K562 (cell line): ENCODE measurements at regions not wholly inside any gene's neighbourhood (a gene's known extent, or its start where the extent isn't known, plus 50 kb on each side); places are given as distances from the start of the nearest gene placed in this dataset.

Source experiments
- ATAC-seq: fragments of 200-7000 bp; cut with Tn5 transposase; 3 replicates; pipeline ENCODE4 v1.9.1; 2020; ENCODE audit warnings: moderate library complexity
- BruUV-seq: library from RNA; stranded (reverse); fragments of 400-500 nt; replicated peaks from 2 replicates; lab custom pipeline; 2021; lab: Mats Ljungman, UMichigan
- CTCF ChIA-PET: fragments of 300-600 bp; formaldehyde crosslinking; extraction: SDS; loops from one replicate; lab custom pipeline; 2021; ENCODE audit warnings: low intra/inter-chr PET ratio; lab: Yijun Ruan, JAX
- POLR2A ChIA-PET: fragments of 300-600, 350-650 bp; sonication (Branson Sonifier 250); formaldehyde crosslinking; extraction: SDS; loops from one replicate; lab custom pipeline; 2021; ENCODE audit warnings: antibody characterized with exemption, inconsistent platforms; lab: Yijun Ruan, JAX
- DNase-seq, 4 experiments: peaks; one replicate each; pipeline versions ENCODE4 v3.0.0 to v3.0.0-alpha.2; 2011 to 2018; ENCODE audit warnings: low spot score in 3 of 4, mixed read lengths in 3 of 4; ENCODE audit errors: extremely low read depth in 1 of 4
- FAIRE-seq: peaks from 2 replicates; lab custom pipeline; 2011; peaks lifted over from hg19 to GRCh38; lab: Jason Lieb, UNC
- H2AFZ ChIP-seq: 2 replicates; pipeline ENCODE4 v1.6.0; 2011; ENCODE audit warnings: low read depth, low read length, control low read depth, inconsistent platforms
- H3K27ac ChIP-seq: fragments of 200-600 bp; 3 replicates; pipeline ENCODE4 v1.8.0; 2011; ENCODE audit warnings: low read depth, mild to moderate bottlenecking, control low read depth, inconsistent platforms, low read length, moderate library complexity, mixed read lengths; ENCODE audit errors: extremely low read depth
- H3K27me3 ChIP-seq, 2 experiments: fragments of 300-600 bp in 1 of 2; 2 replicates in 1 of 2; 3 replicates in 1 of 2; pipeline versions ENCODE4 v1.6.0 to v1.8.0; 2011; ENCODE audit warnings: inconsistent platforms in 2 of 2, low read length in 2 of 2, mild to moderate bottlenecking in 1 of 2, mixed read lengths in 1 of 2, moderate library complexity in 1 of 2; ENCODE audit not compliant: control insufficient read depth in 2 of 2, insufficient read depth in 2 of 2
- H3K36me3 ChIP-seq: fragments of 300-600 bp; 3 replicates; pipeline ENCODE4 v1.8.0; 2011; ENCODE audit warnings: mild to moderate bottlenecking, low read length, inconsistent platforms; ENCODE audit not compliant: control insufficient read depth, insufficient read depth
- H3K4me1 ChIP-seq, 2 experiments: fragments of 200-600 bp in 1 of 2; replicated peaks in 1 of 2; 2 replicates in 1 of 2; 3 replicates in 1 of 2; pipeline versions ENCODE4 v1.5.1 to v1.8.0; 2011; ENCODE audit warnings: inconsistent platforms in 2 of 2, low read length in 2 of 2, mild to moderate bottlenecking in 1 of 2, mixed read lengths in 1 of 2, moderate library complexity in 1 of 2; ENCODE audit not compliant: control insufficient read depth in 2 of 2, insufficient read depth in 2 of 2
- H3K4me2 ChIP-seq: 2 replicates; pipeline ENCODE4 v1.6.1; 2011; ENCODE audit warnings: low read length, control low read depth, inconsistent platforms, mixed read lengths; ENCODE audit not compliant: insufficient read depth
- H3K4me3 ChIP-seq: fragments of 200-600 bp; sonication (generic), shearing (Covaris generic); 2 replicates; pipeline ENCODE4 v1.5.1; 2016; ENCODE audit warnings: control low read depth, inconsistent platforms
- H3K79me2 ChIP-seq: fragments of 200-600 bp; 3 replicates; pipeline ENCODE4 v1.8.0; 2011; ENCODE audit warnings: low read length, inconsistent platforms; ENCODE audit not compliant: control insufficient read depth, insufficient read depth
- H3K9ac ChIP-seq, 2 experiments: 2 replicates each; pipeline versions ENCODE4 v1.6.0 to v1.6.1; 2011; ENCODE audit warnings: low read depth in 2 of 2, low read length in 2 of 2, control low read depth in 1 of 2, inconsistent platforms in 1 of 2, mild to moderate bottlenecking in 1 of 2, mixed read lengths in 1 of 2; ENCODE audit not compliant: insufficient read depth in 1 of 2
- H3K9me1 ChIP-seq: one replicate; pipeline ENCODE4 v1.6.0; 2011; ENCODE audit warnings: inconsistent platforms, mild to moderate bottlenecking, low read length, moderate library complexity; ENCODE audit not compliant: control insufficient read depth, insufficient read depth
- H3K9me3 ChIP-seq: replicated peaks from 2 replicates; pipeline ENCODE4 v1.5.1; 2011; ENCODE audit warnings: low read depth, low read length, inconsistent platforms; ENCODE audit not compliant: control insufficient read depth, insufficient read depth
- H4K20me1 ChIP-seq: replicated peaks from 2 replicates; pipeline ENCODE4 v1.6.1; 2011; ENCODE audit warnings: low read length, inconsistent platforms, mixed read lengths; ENCODE audit not compliant: control insufficient read depth, insufficient read depth
- CBX5 ChIP-seq: IDR thresholded peaks from 2 replicates; pipeline ENCODE4 v1.6.1; 2014; ENCODE audit warnings: low read depth, borderline replicate concordance
- ETV1 ChIP-seq: fragments of 450-650 bp; conservative IDR thresholded peaks from 2 replicates; pipeline ENCODE4 v1.6.1; 2016; ENCODE audit warnings: missing genetic modification characterization, control low read depth, low read depth, missing compliant biosample characterization
- LARP7 ChIP-seq: fragments of 450-650 bp; IDR thresholded peaks from 2 replicates; pipeline ENCODE4 v1.6.1; 2016
- MEIS2 ChIP-seq: fragments of 450-650 bp; IDR thresholded peaks from 2 replicates; pipeline ENCODE4 v1.6.1; 2014; ENCODE audit warnings: mild to moderate bottlenecking; ENCODE audit not compliant: partially characterized antibody
- U2AF1 ChIP-seq: fragments of 200-400 bp; formaldehyde crosslinking; optimal IDR thresholded peaks from 2 replicates; pipeline ENCODE3; 2017; ENCODE audit warnings: mild to moderate bottlenecking, low read depth, low read length, moderate library complexity
- ZKSCAN8 ChIP-seq: fragments of 200-800 bp; sonication (Bioruptor generic); IDR thresholded peaks from 2 replicates; pipeline ENCODE4 v1.6.1; 2016; ENCODE audit warnings: missing genetic modification characterization, missing compliant biosample characterization
- ZNF444 ChIP-seq: fragments of 250-450 bp; sonication (Bioruptor Pico); IDR thresholded peaks from 2 replicates; pipeline ENCODE4 v1.4.0; 2020; ENCODE audit warnings: mild to moderate bottlenecking, moderate library complexity
- ZNF561 ChIP-seq: fragments of 450-650 bp; formaldehyde crosslinking; conservative IDR thresholded peaks from 2 replicates; pipeline ENCODE4 v1.4.0; 2020; ENCODE audit warnings: mild to moderate bottlenecking, moderate library complexity
- WGBS: fragments of 100-300 bp; shearing (Covaris generic); methylation state at CpG from one replicate; pipeline ENCODE4 v1.1.6; 2016; ENCODE audit warnings: low coverage, mixed read lengths; ENCODE audit not compliant: insufficient coverage; ENCODE audit errors: missing lambda C conversion rate; 5-methylcytosine and 5-hydroxymethylcytosine counted together
- in situ Hi-C: fragments of 300-500 bp; cut with MboI; formaldehyde crosslinking; loops from 4 replicates; pipeline ENCODE4 v1.15.0; 2018; ENCODE audit warnings: inconsistent platforms, mixed read lengths
- intact Hi-C: fragments of 100-400 bp; cut with micrococcal nuclease; formaldehyde crosslinking; loops from 2 replicates; pipeline ENCODE4 v1.14.2; 2022

DNA sequence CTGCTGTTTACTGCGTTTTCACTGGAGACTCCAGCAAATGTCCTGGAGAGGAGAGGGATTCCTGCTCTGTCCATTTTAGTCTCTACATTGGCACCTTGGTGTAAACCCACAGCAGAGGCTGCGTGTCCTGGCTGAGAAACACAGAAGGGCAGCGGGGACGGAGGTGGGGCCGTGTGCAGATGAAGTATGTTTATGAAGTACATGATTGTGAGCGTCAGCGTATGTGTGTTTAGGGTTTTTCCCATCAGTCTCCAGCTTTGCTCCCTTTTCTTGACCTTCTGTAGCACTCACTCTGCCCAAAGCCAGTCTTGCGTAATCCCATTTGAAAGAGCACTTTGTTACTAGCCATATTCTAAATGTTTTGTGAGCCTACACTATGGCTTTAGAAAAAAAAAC lies 750.7 kb upstream of the SORCS1 start (continued):
- TF ChIP-seq ZNF444 (CRISPR knock-in tag) (no peak), ZKSCAN8 (CRISPR knock-in tag) (no peak), ETV1 (no peak), CBX5 (no peak), MEIS2 (no peak)
- TF ChIP-seq, all 486 proteins: peak for 0

DNA sequence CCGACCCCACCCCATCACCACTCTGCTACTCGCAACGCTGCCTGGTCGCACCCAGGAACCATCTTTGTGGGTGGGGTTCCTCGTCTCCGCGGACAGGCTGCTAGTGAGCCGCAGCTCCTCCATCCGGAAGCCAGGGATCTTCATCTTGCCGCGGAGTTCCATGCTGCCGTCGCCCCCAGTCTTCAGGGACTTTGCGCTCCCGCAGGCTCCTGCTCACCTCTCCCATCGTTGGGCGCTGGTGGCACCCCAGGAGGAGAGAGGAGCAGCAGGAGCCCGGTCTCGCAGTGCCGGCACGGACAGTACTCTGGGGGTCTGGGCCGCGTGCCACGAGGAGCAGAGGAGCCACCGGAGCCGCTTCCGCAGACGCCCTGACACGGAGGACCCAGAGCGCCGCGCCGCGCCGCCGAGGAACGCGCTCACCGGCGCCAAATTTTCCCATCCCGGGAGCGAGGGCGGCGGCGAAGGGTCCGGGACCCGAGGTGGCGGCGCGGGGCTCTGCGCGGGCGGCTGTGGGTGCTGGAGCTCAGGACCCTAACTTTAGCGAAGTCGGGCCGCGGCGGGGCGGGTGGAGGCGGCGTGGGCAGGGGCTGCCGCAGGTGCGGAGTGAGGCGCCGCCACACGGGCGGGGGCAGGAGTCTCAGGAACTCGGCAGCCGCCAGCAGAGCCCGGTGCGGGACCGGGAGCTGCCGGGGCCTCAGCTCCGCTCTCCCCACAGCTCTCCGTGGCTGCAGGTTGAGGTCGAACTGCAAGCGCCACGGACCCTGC lies 750.1 kb upstream of the SORCS1 start:
- POLR2A ChIA-PET: no interaction called here
- ATAC-seq: no peak
- no peaks in the 10 kb centered on the region for H3K79me2 ChIP-seq
- no peak overlapping the region for H3K9ac ChIP-seq
- no peaks in the 10 kb centered on the region for H3K27me3 ChIP-seq
- 7% methylated on average over 22 of the region's 78 CpGs for WGBS
- H3K4me2 ChIP-seq: no peak overlapping the region
- no peaks in the 10 kb centered on the region for H3K4me1 ChIP-seq
- no peak overlapping the region for H3K27ac ChIP-seq
- H3K9me3 ChIP-seq: no peaks in the 10 kb centered on the region
- FAIRE-seq: no peak
- BruUV-seq: no TSS peak
- in situ Hi-C loops (no loop called here), intact Hi-C loops (no loop called here)
- H3K9me1 ChIP-seq: no peaks in the 10 kb centered on the region
- no peaks in the 10 kb centered on the region for H3K36me3 ChIP-seq
- H3K4me3 ChIP-seq: no peak overlapping the region
- H4K20me1 ChIP-seq: no peaks in the 10 kb centered on the region
- TF ChIP-seq ZNF561 (CRISPR knock-in tag) (no peak), U2AF1 (no peak), LARP7 (no peak)
- DNase-seq: no peak
- CTCF ChIA-PET: no interaction called here
- H2AFZ ChIP-seq: no peak overlapping the region
